CD14-positive monocyte (primary cell): ENCODE measurements at regions not wholly inside any gene's neighbourhood (a gene's known extent, or its start where the extent isn't known, plus 50 kb on each side); places are given as distances from the start of the nearest gene placed in this dataset.

Experiments used
- DNase-seq, 3 donors: peaks; one replicate each; pipeline ENCODE4 v3.0.0-alpha.2; 2011 to 2022
- H2AFZ ChIP-seq: 2 replicates; pipeline ENCODE4 v1.6.0; 2012; ENCODE audit warnings: mild to moderate bottlenecking, low read depth, low read length, inconsistent platforms; ENCODE audit not compliant: insufficient read depth, poor library complexity, severe bottlenecking
- H3K27ac ChIP-seq, 2 donors: 1 replicate in 1 of 2; 2 replicates in 1 of 2; pipeline ENCODE4 v1.5.1; 2012 to 2013; ENCODE audit warnings: low read length in 2 of 2, control low read depth in 1 of 2, inconsistent platforms in 1 of 2, low read depth in 1 of 2, mild to moderate bottlenecking in 1 of 2
- H3K27me3 ChIP-seq, 2 donors: one replicate each; pipeline versions ENCODE4 v1.6.0 to v1.6.1; 2011 to 2013; ENCODE audit warnings: low read length in 2 of 2; ENCODE audit not compliant: control insufficient read depth in 2 of 2, insufficient read depth in 2 of 2
- H3K36me3 ChIP-seq, 2 donors: replicated peaks in 1 of 2; 1 replicate in 1 of 2; 2 replicates in 1 of 2; pipeline versions ENCODE4 v1.5.1 to v1.6.1; 2012 to 2013; ENCODE audit warnings: low read length in 2 of 2, control low read depth in 1 of 2, inconsistent platforms in 1 of 2, mild to moderate bottlenecking in 1 of 2; ENCODE audit not compliant: insufficient read depth in 2 of 2, control insufficient read depth in 1 of 2
- H3K4me1 ChIP-seq, 2 donors: 1 replicate in 1 of 2; 2 replicates in 1 of 2; pipeline versions ENCODE4 v1.5.1 to v1.6.1; 2012 to 2013; ENCODE audit warnings: low read length in 2 of 2, control low read depth in 1 of 2, inconsistent platforms in 1 of 2, mild to moderate bottlenecking in 1 of 2, moderate library complexity in 1 of 2; ENCODE audit not compliant: insufficient read depth in 2 of 2, control insufficient read depth in 1 of 2
- H3K4me2 ChIP-seq: replicated peaks from 2 replicates; pipeline ENCODE3; 2012; ENCODE audit warnings: low read length, moderate library complexity, mild to moderate bottlenecking; ENCODE audit not compliant: poor library complexity, severe bottlenecking; ENCODE audit errors: extremely low read depth
- H3K4me3 ChIP-seq, 3 experiments: fragments of 200-600 bp in 1 of 3; sonication (generic) in 1 of 3; replicated peaks in 1 of 3; 1 replicate in 2 of 3; 2 replicates in 1 of 3; pipeline ENCODE4 v1.5.1; 2011 to 2013; ENCODE audit warnings: low read length in 3 of 3, mild to moderate bottlenecking in 3 of 3, control low read depth in 2 of 3, low read depth in 2 of 3, inconsistent platforms in 1 of 3, moderate library complexity in 1 of 3
- H3K79me2 ChIP-seq: 2 replicates; pipeline ENCODE4 v1.6.0; 2012; ENCODE audit warnings: mild to moderate bottlenecking, control low read depth, inconsistent platforms, low read length, moderate library complexity; ENCODE audit not compliant: insufficient read depth
- H3K9ac ChIP-seq: 2 replicates; pipeline ENCODE4 v1.6.0; 2017; ENCODE audit warnings: low read length, mild to moderate bottlenecking; ENCODE audit not compliant: insufficient read depth, poor library complexity, severe bottlenecking
- H3K9me3 ChIP-seq, 2 donors: replicated peaks in 1 of 2; 1 replicate in 1 of 2; 2 replicates in 1 of 2; pipeline versions ENCODE4 v1.5.1 to v1.6.1; 2012 to 2013; ENCODE audit warnings: low read length in 2 of 2, control low read depth in 1 of 2; ENCODE audit not compliant: control insufficient read depth in 1 of 2, insufficient read depth in 1 of 2
- H4K20me1 ChIP-seq: 2 replicates; pipeline ENCODE4 v1.6.0; 2012; ENCODE audit warnings: mild to moderate bottlenecking, low read length, control low read depth, moderate library complexity; ENCODE audit not compliant: insufficient read depth
- H3K27ac Mint-ChIP-seq, 7 donors: one replicate each; pipeline ENCODE4 v1.8.0; 2020; ENCODE audit warnings: mild to moderate bottlenecking in 7 of 7, mixed read lengths in 7 of 7, moderate library complexity in 6 of 7, inconsistent platforms in 2 of 7
- H3K27me3 Mint-ChIP-seq, 3 donors: one replicate each; pipeline ENCODE4 v1.8.0; 2021 to 2022; ENCODE audit warnings: low read depth in 3 of 3, mild to moderate bottlenecking in 3 of 3, mixed read lengths in 3 of 3, moderate library complexity in 3 of 3, inconsistent platforms in 1 of 3
- H3K36me3 Mint-ChIP-seq, 2 donors: one replicate each; pipeline ENCODE4 v1.8.0; 2020; ENCODE audit warnings: mixed read lengths in 2 of 2, inconsistent platforms in 1 of 2, mild to moderate bottlenecking in 1 of 2
- H3K4me1 Mint-ChIP-seq: one replicate; pipeline ENCODE4 v1.8.0; 2020; ENCODE audit warnings: mild to moderate bottlenecking, mixed read lengths
- H3K4me3 Mint-ChIP-seq, 2 donors: one replicate each; pipeline ENCODE4 v1.8.0; 2020; ENCODE audit warnings: mild to moderate bottlenecking in 2 of 2, mixed read lengths in 2 of 2, moderate library complexity in 1 of 2
- H3K9me3 Mint-ChIP-seq, 7 donors: one replicate each; pipeline ENCODE4 v1.8.0; 2020 to 2022; ENCODE audit warnings: mixed read lengths in 7 of 7, mild to moderate bottlenecking in 6 of 7, moderate library complexity in 6 of 7, inconsistent platforms in 2 of 7
- WGBS: methylation state at CpG from one replicate; pipeline ENCODE4 v1.1.5; 2013; ENCODE audit warnings: missing lambda C conversion rate; ENCODE audit not compliant: insufficient coverage; 5-methylcytosine and 5-hydroxymethylcytosine counted together
- intact Hi-C, 2 donors: fragments of 100-400 bp; cut with micrococcal nuclease; formaldehyde crosslinking; loops; one replicate each; pipeline versions ENCODE4 v1.15.0 to v1.15.1; 2023
- TF ChIP-seq, protein P1 (sequence below): fragments of 200-600 bp; IDR thresholded peaks from one replicate; pipeline ENCODE4 v1.8.0; 2022; ENCODE audit warnings: antibody characterized with exemption, mild to moderate bottlenecking

DNA sequence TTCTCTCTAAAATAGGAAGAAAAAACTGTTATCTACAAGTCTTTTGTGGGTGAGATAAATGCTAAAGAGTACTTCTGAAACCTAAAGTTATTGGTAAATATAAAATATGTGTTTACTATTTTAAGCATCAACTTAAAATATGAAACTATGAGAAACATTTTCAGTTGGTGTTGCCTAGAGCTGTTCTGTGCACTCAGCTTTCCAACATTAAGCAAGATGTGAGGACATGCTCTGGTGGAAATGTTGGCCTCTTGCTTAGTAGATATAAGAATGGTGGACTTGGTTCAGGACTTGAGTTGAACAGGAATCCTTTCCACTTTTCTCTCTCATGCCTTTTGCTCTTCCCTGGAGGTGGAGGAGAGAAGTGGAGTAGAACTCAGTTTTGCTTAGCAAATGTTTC, 164.1 kb upstream of the PELI2 start:
- Mint-ChIP-seq H3K27ac (no peak overlapping the region), H3K4me3 (no peak overlapping the region), H3K4me1 (peaks cover 2% of the 10 kb centered on the region), H3K27me3 (peaks cover 0 to 3% (median 0%) of the 10 kb centered on the region in 3 donors), H3K9me3 (peaks cover 0 to 5% (median 0%) of the 10 kb centered on the region in 7 donors), H3K36me3 (no peaks in the 10 kb centered on the region)
- no peak overlapping the region for H3K4me2 ChIP-seq
- H3K79me2 ChIP-seq: no peaks in the 10 kb centered on the region
- DNase-seq: no peak
- H3K36me3 ChIP-seq: no peaks in the 10 kb centered on the region
- H3K27me3 ChIP-seq: no peaks in the 10 kb centered on the region
- no peak overlapping the region for H3K27ac ChIP-seq
- H3K4me1 ChIP-seq: no peaks in the 10 kb centered on the region
- no peak overlapping the region for H3K9ac ChIP-seq
- intact Hi-C loops: no loop called here
- H2AFZ ChIP-seq: no peak overlapping the region
- no peaks in the 10 kb centered on the region for H3K9me3 ChIP-seq
- no peak overlapping the region for H3K4me3 ChIP-seq
- no peaks in the 10 kb centered on the region for H4K20me1 ChIP-seq
- TF ChIP-seq, protein P1, sequence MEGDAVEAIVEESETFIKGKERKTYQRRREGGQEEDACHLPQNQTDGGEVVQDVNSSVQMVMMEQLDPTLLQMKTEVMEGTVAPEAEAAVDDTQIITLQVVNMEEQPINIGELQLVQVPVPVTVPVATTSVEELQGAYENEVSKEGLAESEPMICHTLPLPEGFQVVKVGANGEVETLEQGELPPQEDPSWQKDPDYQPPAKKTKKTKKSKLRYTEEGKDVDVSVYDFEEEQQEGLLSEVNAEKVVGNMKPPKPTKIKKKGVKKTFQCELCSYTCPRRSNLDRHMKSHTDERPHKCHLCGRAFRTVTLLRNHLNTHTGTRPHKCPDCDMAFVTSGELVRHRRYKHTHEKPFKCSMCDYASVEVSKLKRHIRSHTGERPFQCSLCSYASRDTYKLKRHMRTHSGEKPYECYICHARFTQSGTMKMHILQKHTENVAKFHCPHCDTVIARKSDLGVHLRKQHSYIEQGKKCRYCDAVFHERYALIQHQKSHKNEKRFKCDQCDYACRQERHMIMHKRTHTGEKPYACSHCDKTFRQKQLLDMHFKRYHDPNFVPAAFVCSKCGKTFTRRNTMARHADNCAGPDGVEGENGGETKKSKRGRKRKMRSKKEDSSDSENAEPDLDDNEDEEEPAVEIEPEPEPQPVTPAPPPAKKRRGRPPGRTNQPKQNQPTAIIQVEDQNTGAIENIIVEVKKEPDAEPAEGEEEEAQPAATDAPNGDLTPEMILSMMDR: no peak

DNA sequence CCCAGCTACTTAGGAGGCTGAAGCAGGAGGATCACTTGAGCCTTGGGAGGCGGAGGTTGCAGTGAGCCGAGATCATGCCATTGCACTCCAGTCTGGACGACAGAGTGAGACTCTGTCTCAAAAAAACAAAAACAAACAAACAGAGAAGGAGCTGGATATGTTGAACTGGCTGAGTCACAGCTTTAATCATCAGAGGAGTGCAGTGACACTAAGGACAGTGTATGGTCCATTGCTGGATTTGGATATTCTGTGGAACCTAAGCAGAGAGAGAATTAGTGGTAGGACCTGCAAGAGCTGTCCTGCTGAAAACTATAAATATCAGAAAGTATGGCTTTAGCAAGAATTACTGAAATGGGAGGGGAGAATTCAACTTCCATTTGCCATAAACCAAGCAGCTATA, 163.0 kb upstream of the PELI2 start:
- WGBS: no CpG with 5 or more reads among the region's 3 CpGs
- Histone ChIP-seq H3K36me3 (no peaks in the 10 kb centered on the region), H3K4me1 (no peaks in the 10 kb centered on the region), H3K27me3 (no peaks in the 10 kb centered on the region), H3K27ac (no peak overlapping the region), H3K4me2 (no peak overlapping the region), H4K20me1 (no peaks in the 10 kb centered on the region), H3K9me3 (no peaks in the 10 kb centered on the region), H2AFZ (no peak overlapping the region), H3K4me3 (no peak overlapping the region), H3K79me2 (no peaks in the 10 kb centered on the region), H3K9ac (no peak overlapping the region)
- intact Hi-C loops: no loop called here
- Mint-ChIP-seq H3K9me3 (peaks cover 0 to 3% (median 0%) of the 10 kb centered on the region in 7 donors), H3K4me3 (no peak overlapping the region), H3K36me3 (no peaks in the 10 kb centered on the region), H3K27ac (peak overlapping the region in 1 of 7 donors; percentile 83), H3K4me1 (peaks cover 2% of the 10 kb centered on the region), H3K27me3 (peaks cover 0 to 7% (median 0%) of the 10 kb centered on the region in 3 donors)
- DNase-seq: no peak
- TF ChIP-seq, protein P1: no peak
